ENCODE measurements at regions not wholly inside any gene's neighbourhood (a gene's known extent, or its start where the extent isn't known, plus 50 kb on each side); places are given as distances from the start of the nearest gene placed in this dataset.

GRCh38 chrX:124573468-124573867 lies 227.1 kb downstream of the SH2D1A start:
- H3K27me3 ChIP-seq (ENCODE audit: insufficient read depth, low read length): no peaks in the 10 kb centered on the region
- no peak for DNase-seq
- H3K9me3 ChIP-seq (ENCODE audit: control insufficient read depth in 1 of 2, low read length in 2 of 2): no peaks in the 10 kb centered on the region
- Mint-ChIP-seq H3K27ac (no peak overlapping the region), H3K4me3 (no peak overlapping the region), H3K4me1 (no peaks in the 10 kb centered on the region), H3K36me3 (no peaks in the 10 kb centered on the region), H3K27me3 (no peaks in the 10 kb centered on the region), H3K9me3 (no peaks in the 10 kb centered on the region)
- H3K36me3 ChIP-seq (ENCODE audit: insufficient read depth, low read length): no peaks in the 10 kb centered on the region
- ChIA-PET CTCF (ENCODE audit: partially characterized antibody) (no interaction called here), POLR2A (ENCODE audit: partially characterized antibody) (no interaction called here)
- H3K4me3 ChIP-seq (ENCODE audit: low read length in 2 of 2): no peak overlapping the region
- no peaks in the 10 kb centered on the region for H3K4me1 ChIP-seq (ENCODE audit: insufficient read depth, low read length)
- no peak overlapping the region for H3K27ac ChIP-seq (ENCODE audit: low read depth, low read length)
- intact Hi-C loops (cut with micrococcal nuclease): no loop called here

GRCh38 chrX:124592744-124593143 lies 246.4 kb downstream of the SH2D1A start:
- POLR2A ChIA-PET (ENCODE audit: partially characterized antibody): no interaction called here
- Histone ChIP-seq H3K27me3 (ENCODE audit: insufficient read depth, low read length) (no peaks in the 10 kb centered on the region), H3K9me3 (ENCODE audit: control insufficient read depth in 1 of 2, low read length in 2 of 2) (no peaks in the 10 kb centered on the region), H3K4me1 (ENCODE audit: insufficient read depth, low read length) (no peaks in the 10 kb centered on the region), H3K27ac (ENCODE audit: low read depth, low read length) (no peak overlapping the region), H3K4me3 (ENCODE audit: low read length in 2 of 2) (no peak overlapping the region), H3K36me3 (ENCODE audit: insufficient read depth, low read length) (no peaks in the 10 kb centered on the region)
- H3K9me3 Mint-ChIP-seq: peaks cover 0 to 12% (median 6%) of the 10 kb centered on the region in 8 donors
- H3K4me1 Mint-ChIP-seq: peaks cover 0 to 8% (median 2%) of the 10 kb centered on the region in 4 donors
- CTCF ChIA-PET (ENCODE audit: partially characterized antibody): no interaction called here
- no peak overlapping the region for H3K27ac Mint-ChIP-seq
- peaks cover 0 to 1% of the 10 kb centered on the region in 2 donors for H3K27me3 Mint-ChIP-seq
- intact Hi-C loops (cut with micrococcal nuclease): loop anchor here (2.0 kb wide), 1 partner anchor 540 kb away; no protein-coding TSS in a partner anchor
- H3K36me3 Mint-ChIP-seq: peaks cover 0 to 1% of the 10 kb centered on the region in 2 donors
- no peak for DNase-seq
- H3K4me3 Mint-ChIP-seq: peak overlapping the region in 1 of 8 donors; percentile 24

GRCh38 chrX:124594017-124594651 lies 247.8 kb downstream of the SH2D1A start:
- no peaks in the 10 kb centered on the region for H3K4me1 ChIP-seq (ENCODE audit: insufficient read depth, low read length)
- Mint-ChIP-seq H3K9me3 (peaks cover 0 to 7% (median 3%) of the 10 kb centered on the region in 8 donors), H3K36me3 (peaks cover 0 to 1% of the 10 kb centered on the region in 2 donors), H3K27me3 (peaks cover 0 to 1% of the 10 kb centered on the region in 2 donors), H3K4me3 (no peak overlapping the region), H3K4me1 (peaks cover 0 to 8% (median 2%) of the 10 kb centered on the region in 4 donors), H3K27ac (no peak overlapping the region)
- POLR2A ChIA-PET (ENCODE audit: partially characterized antibody): no interaction called here
- no peak for DNase-seq
- CTCF ChIA-PET (ENCODE audit: partially characterized antibody): no interaction called here
- no peak overlapping the region for H3K27ac ChIP-seq (ENCODE audit: low read depth, low read length)
- no peaks in the 10 kb centered on the region for H3K9me3 ChIP-seq (ENCODE audit: control insufficient read depth in 1 of 2, low read length in 2 of 2)
- H3K27me3 ChIP-seq (ENCODE audit: insufficient read depth, low read length): no peaks in the 10 kb centered on the region
- no peak overlapping the region for H3K4me3 ChIP-seq (ENCODE audit: low read length in 2 of 2)
- intact Hi-C loops (cut with micrococcal nuclease): no loop called here
- H3K36me3 ChIP-seq (ENCODE audit: insufficient read depth, low read length): no peaks in the 10 kb centered on the region

GRCh38 chrX:124605511-124605910 lies 259.1 kb downstream of the SH2D1A start:
- ChIA-PET POLR2A (ENCODE audit: partially characterized antibody) (no interaction called here), CTCF (ENCODE audit: partially characterized antibody) (no interaction called here)
- Histone ChIP-seq H3K4me1 (ENCODE audit: insufficient read depth, low read length) (no peaks in the 10 kb centered on the region), H3K27ac (ENCODE audit: low read depth, low read length) (no peak overlapping the region), H3K4me3 (ENCODE audit: low read length in 2 of 2) (no peak overlapping the region), H3K36me3 (ENCODE audit: insufficient read depth, low read length) (no peaks in the 10 kb centered on the region), H3K27me3 (ENCODE audit: insufficient read depth, low read length) (no peaks in the 10 kb centered on the region), H3K9me3 (ENCODE audit: control insufficient read depth in 1 of 2, low read length in 2 of 2) (no peaks in the 10 kb centered on the region)
- Mint-ChIP-seq H3K4me3 (no peak overlapping the region), H3K9me3 (peaks cover 0 to 2% (median 0%) of the 10 kb centered on the region in 8 donors), H3K4me1 (peaks cover 0 to 5% (median under 1%) of the 10 kb centered on the region in 4 donors), H3K27ac (no peak overlapping the region), H3K27me3 (peaks cover 0 to 3% of the 10 kb centered on the region in 2 donors), H3K36me3 (no peaks in the 10 kb centered on the region)
- intact Hi-C loops (cut with micrococcal nuclease): no loop called here
- DNase-seq: no peak

GRCh38 chrX:124606724-124607123 lies 260.4 kb downstream of the SH2D1A start:
- H3K4me3 ChIP-seq (ENCODE audit: low read length in 2 of 2): no peak overlapping the region
- no peak for DNase-seq
- H3K9me3 ChIP-seq (ENCODE audit: control insufficient read depth in 1 of 2, low read length in 2 of 2): no peaks in the 10 kb centered on the region
- H3K9me3 Mint-ChIP-seq: peaks cover 0 to 2% (median 0%) of the 10 kb centered on the region in 8 donors
- no peaks in the 10 kb centered on the region for H3K36me3 Mint-ChIP-seq
- no peaks in the 10 kb centered on the region for H3K36me3 ChIP-seq (ENCODE audit: insufficient read depth, low read length)
- H3K27ac ChIP-seq (ENCODE audit: low read depth, low read length): no peak overlapping the region
- H3K4me1 Mint-ChIP-seq: no peaks in the 10 kb centered on the region
- no peak overlapping the region for H3K4me3 Mint-ChIP-seq
- no peaks in the 10 kb centered on the region for H3K4me1 ChIP-seq (ENCODE audit: insufficient read depth, low read length)
- intact Hi-C loops (cut with micrococcal nuclease): no loop called here
- CTCF ChIA-PET (ENCODE audit: partially characterized antibody): no interaction called here
- H3K27me3 Mint-ChIP-seq: peaks cover 0 to 1% of the 10 kb centered on the region in 2 donors
- H3K27me3 ChIP-seq (ENCODE audit: insufficient read depth, low read length): no peaks in the 10 kb centered on the region
- POLR2A ChIA-PET (ENCODE audit: partially characterized antibody): no interaction called here
- no peak overlapping the region for H3K27ac Mint-ChIP-seq

GRCh38 chrX:124619710-124620109 lies 273.3 kb downstream of the SH2D1A start:
- no peaks in the 10 kb centered on the region for H3K4me1 ChIP-seq (ENCODE audit: insufficient read depth, low read length)
- ChIA-PET CTCF (ENCODE audit: partially characterized antibody) (no interaction called here), POLR2A (ENCODE audit: partially characterized antibody) (no interaction called here)
- Mint-ChIP-seq H3K36me3 (no peaks in the 10 kb centered on the region), H3K27ac (no peak overlapping the region), H3K27me3 (no peaks in the 10 kb centered on the region), H3K9me3 (peaks cover 0 to 2% (median 0%) of the 10 kb centered on the region in 8 donors), H3K4me1 (peaks cover 0 to 2% (median 0%) of the 10 kb centered on the region in 4 donors), H3K4me3 (no peak overlapping the region)
- intact Hi-C loops (cut with micrococcal nuclease): no loop called here
- H3K4me3 ChIP-seq (ENCODE audit: low read length in 2 of 2): no peak overlapping the region
- no peak overlapping the region for H3K27ac ChIP-seq (ENCODE audit: low read depth, low read length)
- no peaks in the 10 kb centered on the region for H3K36me3 ChIP-seq (ENCODE audit: insufficient read depth, low read length)
- no peak for DNase-seq
- H3K9me3 ChIP-seq (ENCODE audit: control insufficient read depth in 1 of 2, low read length in 2 of 2): no peaks in the 10 kb centered on the region
- no peaks in the 10 kb centered on the region for H3K27me3 ChIP-seq (ENCODE audit: insufficient read depth, low read length)

GRCh38 chrX:124634363-124634762 lies 288.0 kb downstream of the SH2D1A start:
- Mint-ChIP-seq H3K4me3 (no peak overlapping the region), H3K36me3 (no peaks in the 10 kb centered on the region), H3K4me1 (no peaks in the 10 kb centered on the region), H3K9me3 (no peaks in the 10 kb centered on the region), H3K27ac (no peak overlapping the region), H3K27me3 (no peaks in the 10 kb centered on the region)
- ChIA-PET CTCF (ENCODE audit: partially characterized antibody) (no interaction called here), POLR2A (ENCODE audit: partially characterized antibody) (no interaction called here)
- intact Hi-C loops (cut with micrococcal nuclease): no loop called here
- Histone ChIP-seq H3K9me3 (ENCODE audit: control insufficient read depth in 1 of 2, low read length in 2 of 2) (no peaks in the 10 kb centered on the region), H3K27me3 (ENCODE audit: insufficient read depth, low read length) (no peaks in the 10 kb centered on the region), H3K27ac (ENCODE audit: low read depth, low read length) (no peak overlapping the region), H3K36me3 (ENCODE audit: insufficient read depth, low read length) (no peaks in the 10 kb centered on the region), H3K4me1 (ENCODE audit: insufficient read depth, low read length) (no peaks in the 10 kb centered on the region), H3K4me3 (ENCODE audit: low read length in 2 of 2) (no peak overlapping the region)
- DNase-seq: no peak

All from CD4-positive, alpha-beta memory T cell (primary cell).